AG04449 (cell line): ENCODE measurements at regions not wholly inside any gene's neighbourhood (a gene's known extent, or its start where the extent isn't known, plus 50 kb on each side); places are given as distances from the start of the nearest gene placed in this dataset.

ENCODE experiments used
- CTCF ChIA-PET: fragments of 350-600 bp; formaldehyde crosslinking; extraction: SDS; loops from one replicate; lab custom pipeline; 2021; ENCODE audit warnings: antibody characterized with exemption; lab: Yijun Ruan, JAX
- POLR2A ChIA-PET: fragments of 400-600, 350-600 bp; formaldehyde crosslinking; extraction: SDS; loops from one replicate; lab custom pipeline; 2020; ENCODE audit warnings: antibody characterized with exemption, inconsistent platforms; lab: Yijun Ruan, JAX
- DNase-seq: peaks from one replicate; pipeline ENCODE4 v3.0.0-alpha.2; 2010; ENCODE audit warnings: low read depth, low spot score
- H3K4me3 ChIP-seq: 2 replicates; pipeline ENCODE4 v1.5.1; 2011; ENCODE audit warnings: low read depth, mild to moderate bottlenecking, control low read depth, low read length
- CTCF ChIP-seq: IDR thresholded peaks from one replicate; pipeline ENCODE4 v1.5.1; 2011; ENCODE audit warnings: mild to moderate bottlenecking, moderate library complexity, low read length, control low read depth, inconsistent platforms; ENCODE audit not compliant: insufficient read depth; ENCODE audit errors: missing control alignments

GRCh38 chr10:121082984-121083383 is 231.8 kb downstream of the WDR11 start:
- CTCF ChIA-PET = no interaction called here
- DNase-seq = no peak
- POLR2A ChIA-PET = no interaction called here
- H3K4me3 ChIP-seq = no peak overlapping the region
- no peak for TF ChIP-seq CTCF

- no peak for TF ChIP-seq CTCF
- POLR2A ChIA-PET = no interaction called here
- CTCF ChIA-PET = no interaction called here
- DNase-seq = no peak
- H3K4me3 ChIP-seq = no peak overlapping the region
These were observed 233.0 kb downstream of the WDR11 start for GRCh38 chr10:121084016-121084674.

GRCh38 chr10:121084675-121085070 is 233.5 kb downstream of the WDR11 start:
- TF ChIP-seq CTCF = no peak
- CTCF ChIA-PET = no interaction called here
- POLR2A ChIA-PET = no interaction called here
- no peak overlapping the region for H3K4me3 ChIP-seq
- no peak for DNase-seq

- ChIA-PET CTCF (no interaction called here), POLR2A (no interaction called here)
- no peak overlapping the region for H3K4me3 ChIP-seq
- DNase-seq = no peak
- TF ChIP-seq CTCF = no peak
These were observed 234.2 kb downstream of the WDR11 start for GRCh38 chr10:121085367-121085766.

- no peak for TF ChIP-seq CTCF
- DNase-seq = no peak
- H3K4me3 ChIP-seq = no peak overlapping the region
- CTCF ChIA-PET = no interaction called here
- POLR2A ChIA-PET = no interaction called here
These were observed 236.0 kb downstream of the WDR11 start for GRCh38 chr10:121087129-121087528.

GRCh38 chr10:121087688-121088087 is 236.5 kb downstream of the WDR11 start:
- TF ChIP-seq CTCF = no peak
- no peak overlapping the region for H3K4me3 ChIP-seq
- POLR2A ChIA-PET = no interaction called here
- CTCF ChIA-PET = no interaction called here
- no peak for DNase-seq
